G401.6 (cell line): ENCODE measurements at regions not wholly inside any gene's neighbourhood (a gene's known extent, or its start where the extent isn't known, plus 50 kb on each side); places are given as distances from the start of the nearest gene placed in this dataset.

ENCODE experiments used
- FAIRE-seq: peaks from 2 replicates; lab custom pipeline; 2012; peaks lifted over from hg19 to GRCh38; lab: Jason Lieb, UNC

GRCh38 chr2:138441916-138442315 is 59.7 kb upstream of the SPOPL start:
- FAIRE-seq = no peak

GRCh38 chr2:138444411-138444810 is 57.2 kb upstream of the SPOPL start:
- no peak for FAIRE-seq

DNA sequence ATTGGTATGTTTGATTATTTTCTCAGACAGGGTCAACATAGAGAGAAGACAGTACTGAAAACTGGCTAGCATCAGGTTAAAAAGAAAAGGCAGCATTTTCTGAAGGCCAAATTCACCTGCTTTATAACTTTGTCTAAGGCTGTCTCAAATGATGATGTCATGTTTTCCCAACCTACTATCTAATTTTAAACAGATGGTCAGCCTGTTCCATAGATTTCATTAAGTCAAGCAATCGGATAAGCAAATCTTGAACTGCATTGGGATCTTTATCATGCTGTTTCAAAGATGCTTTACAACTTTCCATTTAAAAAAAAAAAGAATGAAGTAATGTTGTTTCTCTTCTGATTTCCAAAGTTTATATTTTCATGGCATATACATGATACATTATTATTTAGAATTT is 56.3 kb upstream of the SPOPL start:
- no peak for FAIRE-seq

DNA sequence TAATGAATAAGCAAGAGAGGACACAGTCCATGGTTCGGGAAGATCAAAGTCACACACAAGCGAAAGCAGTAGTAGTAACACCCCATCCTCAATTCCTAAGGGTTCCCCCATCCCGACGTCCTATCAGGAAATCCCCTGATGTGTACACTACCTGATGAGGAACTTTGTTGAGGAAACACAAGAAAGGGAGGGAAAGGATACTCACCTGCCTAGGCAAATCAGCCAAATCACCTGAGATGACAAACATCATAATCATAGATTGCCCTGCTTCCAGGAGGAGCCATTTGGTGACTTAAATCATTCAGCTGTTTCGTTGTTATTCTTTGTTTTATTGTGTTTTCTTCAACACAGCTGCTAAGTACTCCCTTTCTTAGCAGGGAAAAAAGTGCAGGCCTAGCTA is 55.5 kb upstream of the SPOPL start:
- no peak for FAIRE-seq

GRCh38 chr2:138447889-138448570 is 53.5 kb upstream of the SPOPL start:
- no peak for FAIRE-seq
